Psoas muscle (tissue), 7 donors: ENCODE measurements at regions not wholly inside any gene's neighbourhood (a gene's known extent, or its start where the extent isn't known, plus 50 kb on each side); places are given as distances from the start of the nearest gene placed in this dataset.

Source experiments
- ATAC-seq, 4 donors: fragments of 200-7000 bp; cut with Tn5 transposase; one replicate each; pipeline ENCODE4 v1.9.1; 2020; ENCODE audit warnings: moderate library complexity in 3 of 4, mild to moderate bottlenecking in 2 of 4
- DNase-seq, 2 donors: peaks; one replicate each; pipeline ENCODE4 v3.0.0-alpha.2; 2020
- H3K27ac ChIP-seq: fragments of 200-600 bp; one replicate; pipeline ENCODE4 v1.8.0; 2022
- H3K27me3 ChIP-seq, 3 donors: fragments of 200-600 bp in 1 of 3; one replicate each; pipeline versions ENCODE4 v1.6.1 to v1.8.0; 2013 to 2022; ENCODE audit warnings: low read length in 2 of 3, mild to moderate bottlenecking in 2 of 3, moderate library complexity in 1 of 3; ENCODE audit not compliant: insufficient read depth in 3 of 3
- H3K36me3 ChIP-seq, 2 donors: fragments of 200-600 bp in 1 of 2; one replicate each; pipeline versions ENCODE4 v1.6.1 to v1.8.0; 2013 to 2022; ENCODE audit warnings: low read depth in 1 of 2, mild to moderate bottlenecking in 1 of 2, moderate library complexity in 1 of 2; ENCODE audit not compliant: insufficient read depth in 1 of 2
- H3K4me1 ChIP-seq: fragments of 200-600 bp; one replicate; pipeline ENCODE4 v1.8.0; 2022
- H3K4me3 ChIP-seq: fragments of 200-600 bp; one replicate; pipeline ENCODE4 v1.8.0; 2022; ENCODE audit warnings: mild to moderate bottlenecking
- H3K9me3 ChIP-seq: fragments of 200-600 bp; one replicate; pipeline ENCODE4 v1.8.0; 2022
- CTCF ChIP-seq: fragments of 200-600 bp; IDR thresholded peaks from one replicate; pipeline ENCODE4 v1.8.0; 2022; ENCODE audit warnings: antibody characterized with exemption
- WGBS, 3 donors: extraction: QIAGEN DNeasy Blood & Tissue Kit; methylation state at CpG; one replicate each; pipeline versions ENCODE4 v1.1.6 to v1.1.7; 2013; 5-methylcytosine and 5-hydroxymethylcytosine counted together
- intact Hi-C, 2 donors: fragments of 100-400 bp; cut with DNase I; formaldehyde crosslinking; loops; one replicate each; pipeline versions ENCODE4 v1.11.0 to v1.14.2; 2022
- donor health status: healthy with polysubstance abuse.
- donor health status: DM: no; HTN: no; CAD: no; lungs with moderate emphysema.
- donor health status: Bipolar disorder and iron deficiency.
- donor health status: healthy.
- donor health status: DM: yes; HTN: yes; CAD: no.
- donor health status: DM: no; HTN: no; CAD: no.
- donor health status: DM: yes; HTN: yes; CAD: no.

- Histone ChIP-seq H3K36me3 (no peaks in the 10 kb centered on the region), H3K27me3 (no peaks in the 10 kb centered on the region), H3K4me1 (no peaks in the 10 kb centered on the region), H3K9me3 (no peaks in the 10 kb centered on the region), H3K4me3 (no peak overlapping the region), H3K27ac (no peak overlapping the region)
- intact Hi-C loops, result no loop called here
- no peak for ATAC-seq
- 80 to 82% (median 81%) methylated on average over 3 of the region's 3 CpGs for WGBS, 3 donors
- DNase-seq, result no peak
- no peak for TF ChIP-seq CTCF
Measured at GRCh38 chr18:61153571-61153970, 179.7 kb upstream of the CDH20 start.

GRCh38 chr18:61154866-61155265 lies 178.4 kb upstream of the CDH20 start:
- Histone ChIP-seq H3K4me1 (no peaks in the 10 kb centered on the region), H3K9me3 (no peaks in the 10 kb centered on the region), H3K36me3 (no peaks in the 10 kb centered on the region), H3K4me3 (no peak overlapping the region), H3K27me3 (no peaks in the 10 kb centered on the region), H3K27ac (no peak overlapping the region)
- WGBS, 3 donors, result 29 to 36% (median 29%) methylated on average over 3 of the region's 3 CpGs
- intact Hi-C loops, result no loop called here
- ATAC-seq (no peak), DNase-seq (no peak)
- TF ChIP-seq CTCF, result no peak

GRCh38 chr18:61155586-61155985 lies 177.6 kb upstream of the CDH20 start:
- Histone ChIP-seq H3K4me1 (no peaks in the 10 kb centered on the region), H3K27ac (no peak overlapping the region), H3K9me3 (no peaks in the 10 kb centered on the region), H3K36me3 (no peaks in the 10 kb centered on the region), H3K27me3 (no peaks in the 10 kb centered on the region), H3K4me3 (no peak overlapping the region)
- TF ChIP-seq CTCF, result no peak
- no peak for ATAC-seq
- DNase-seq, result no peak
- WGBS, 3 donors, result 77 to 80% (median 79%) methylated on average over 3 of the region's 3 CpGs
- intact Hi-C loops, result no loop called here

- H3K4me3 ChIP-seq, result no peak overlapping the region
- DNase-seq (no peak), ATAC-seq (no peak)
- 84 to 87% (median 86%) methylated on average over 6 of the region's 6 CpGs for WGBS, 3 donors
- no peaks in the 10 kb centered on the region for H3K27me3 ChIP-seq
- H3K27ac ChIP-seq, result no peak overlapping the region
- no peak for TF ChIP-seq CTCF
- no peaks in the 10 kb centered on the region for H3K36me3 ChIP-seq
- no peaks in the 10 kb centered on the region for H3K9me3 ChIP-seq
- intact Hi-C loops, result no loop called here
- H3K4me1 ChIP-seq, result no peaks in the 10 kb centered on the region
Measured at GRCh38 chr18:61157451-61157850, 175.8 kb upstream of the CDH20 start.

GRCh38 chr18:61159246-61159645 lies 174.0 kb upstream of the CDH20 start:
- no peak for TF ChIP-seq CTCF
- H3K4me3 ChIP-seq, result no peak overlapping the region
- H3K9me3 ChIP-seq, result no peaks in the 10 kb centered on the region
- H3K27me3 ChIP-seq, result no peaks in the 10 kb centered on the region
- ATAC-seq, result no peak
- no peaks in the 10 kb centered on the region for H3K4me1 ChIP-seq
- 64 to 70% (median 65%) methylated on average over 4 of the region's 4 CpGs for WGBS, 3 donors
- intact Hi-C loops, result no loop called here
- H3K36me3 ChIP-seq, result no peaks in the 10 kb centered on the region
- no peak overlapping the region for H3K27ac ChIP-seq
- no peak for DNase-seq
